ENCODE measurements at regions not wholly inside any gene's neighbourhood (a gene's known extent, or its start where the extent isn't known, plus 50 kb on each side); places are given as distances from the start of the nearest gene placed in this dataset.

GRCh38 chr12:67057072-67057471, 212.1 kb upstream of the CAND1 start (continued):
- TF ChIP-seq STAT1 (IDR thresholded peaks at IDR 0.05; ENCODE audit: unreplicated experiment) (no peak), POLR2AphosphoS5 (IDR thresholded peaks at IDR 0.05; ENCODE audit: low read depth) (no peak), CREB1 (CRISPR knock-in tag; IDR thresholded peaks at IDR 0.05; ENCODE audit: low read depth) (no peak), EZH2phosphoT487 (IDR thresholded peaks at IDR 0.05; ENCODE audit: unreplicated experiment) (no peak), REST (IDR thresholded peaks at IDR 0.05; ENCODE audit: unreplicated experiment) (no peak), JUNB (IDR thresholded peaks at IDR 0.05; ENCODE audit: unreplicated experiment) (no peak), CTCF (conservative IDR thresholded peaks at IDR 0.05; ENCODE audit: low read depth in 2 of 2) (no peak), ETS1 (IDR thresholded peaks at IDR 0.05) (no peak)

- peaks cover 22% of the 10 kb centered on the region for H3K4me1 Mint-ChIP-seq
- H3K36me3 ChIP-seq (ENCODE audit: insufficient read depth): no peaks in the 10 kb centered on the region
- no peak overlapping the region for H3K27ac Mint-ChIP-seq
- H3K4me3 ChIP-seq: no peak overlapping the region
- H3K36me3 Mint-ChIP-seq (ENCODE audit: low read depth): no peaks in the 10 kb centered on the region
- DNase-seq (ENCODE audit: low spot score) (peak; percentile 46), ATAC-seq (no peak)
- no peaks in the 10 kb centered on the region for H3K27me3 Mint-ChIP-seq (ENCODE audit: insufficient read depth, low read depth, poor library complexity)
- no peaks in the 10 kb centered on the region for H3K9me3 Mint-ChIP-seq
- H3F3A ChIP-seq (replicated peaks; ENCODE audit: low read depth): no peaks in the 10 kb centered on the region
- no peak overlapping the region for H2AFZ ChIP-seq
- H4K20me1 ChIP-seq (replicated peaks; ENCODE audit: insufficient read depth): no peaks in the 10 kb centered on the region; the same call in 1 of the 2 replicates
- H3K4me2 ChIP-seq: no peak overlapping the region
- peaks cover 12% of the 10 kb centered on the region for H3K4me1 ChIP-seq (ENCODE audit: insufficient read depth)
- no peaks in the 10 kb centered on the region; the same call in 1 of the 2 replicates for H3K9me2 ChIP-seq (ENCODE audit: insufficient read depth)
- no peak overlapping the region for H3K4me3 Mint-ChIP-seq
- H3K27ac ChIP-seq (ENCODE audit: low read depth): no peak overlapping the region
- H3K27me3 ChIP-seq (ENCODE audit: insufficient read depth): peaks cover 8% of the 10 kb centered on the region
- H3K79me2 ChIP-seq (replicated peaks; ENCODE audit: insufficient read depth): peaks cover 39% of the 10 kb centered on the region
- TF ChIP-seq ETS1 (IDR thresholded peaks at IDR 0.05): no peak
- TF ChIP-seq CTCF (conservative IDR thresholded peaks at IDR 0.05; ENCODE audit: low read depth in 2 of 2): no peak
Measured at GRCh38 chr12:67062193-67062592, 207.0 kb upstream of the CAND1 start.
